ENCODE measurements at regions not wholly inside any gene's neighbourhood (a gene's known extent, or its start where the extent isn't known, plus 50 kb on each side); places are given as distances from the start of the nearest gene placed in this dataset.

- TF ChIP-seq POLR2A (IDR thresholded peaks at IDR 0.05; ENCODE audit: low read depth, low read length) = no peak
- TF ChIP-seq TAF1 (IDR thresholded peaks at IDR 0.05; ENCODE audit: borderline replicate concordance, low read depth, low read length) = no peak
Measured at GRCh38 chr10:85152496-85152895, 824.1 kb downstream of the CCSER2 start.

Data from GM12892 (cell line).